Endothelial cell (in vitro differentiated cells): ENCODE measurements at regions not wholly inside any gene's neighbourhood (a gene's known extent, or its start where the extent isn't known, plus 50 kb on each side); places are given as distances from the start of the nearest gene placed in this dataset.
"Not testable (repeated sequence)": the region's sequence is repeated elsewhere in the genome, so short reads cannot be mapped to it uniquely, and the experiment has no call there.

Experiments
- DNase-seq: peaks from one replicate; pipeline ENCODE4 v3.0.0; 2021; ENCODE audit warnings: low spot score
- H3K27ac Mint-ChIP-seq: one replicate; pipeline ENCODE4 v1.8.0; 2021; ENCODE audit warnings: mixed read lengths, inconsistent platforms; ENCODE audit not compliant: unreplicated experiment
- H3K27me3 Mint-ChIP-seq: one replicate; pipeline ENCODE4 v1.8.0; 2021; ENCODE audit warnings: mild to moderate bottlenecking, moderate library complexity, mixed read lengths, inconsistent platforms; ENCODE audit not compliant: unreplicated experiment
- H3K36me3 Mint-ChIP-seq: one replicate; pipeline ENCODE4 v1.8.0; 2021; ENCODE audit warnings: mild to moderate bottlenecking, low read depth, mixed read lengths, inconsistent platforms; ENCODE audit not compliant: unreplicated experiment
- H3K4me1 Mint-ChIP-seq: one replicate; pipeline ENCODE4 v1.8.0; 2021; ENCODE audit warnings: mild to moderate bottlenecking, mixed read lengths, inconsistent platforms; ENCODE audit not compliant: unreplicated experiment
- H3K4me3 Mint-ChIP-seq: one replicate; pipeline ENCODE4 v1.8.0; 2021; ENCODE audit warnings: mild to moderate bottlenecking, mixed read lengths, inconsistent platforms; ENCODE audit not compliant: unreplicated experiment
- H3K9me3 Mint-ChIP-seq: one replicate; pipeline ENCODE4 v1.8.0; 2021; ENCODE audit warnings: mixed read lengths, inconsistent platforms; ENCODE audit not compliant: unreplicated experiment
- TF ChIP-seq, protein P1 (sequence below): fragments of 200-600 bp; sonication (generic); IDR thresholded peaks from one replicate; pipeline ENCODE4 v1.5.0; 2021; ENCODE audit warnings: antibody characterized with exemption; ENCODE audit not compliant: unreplicated experiment

DNA sequence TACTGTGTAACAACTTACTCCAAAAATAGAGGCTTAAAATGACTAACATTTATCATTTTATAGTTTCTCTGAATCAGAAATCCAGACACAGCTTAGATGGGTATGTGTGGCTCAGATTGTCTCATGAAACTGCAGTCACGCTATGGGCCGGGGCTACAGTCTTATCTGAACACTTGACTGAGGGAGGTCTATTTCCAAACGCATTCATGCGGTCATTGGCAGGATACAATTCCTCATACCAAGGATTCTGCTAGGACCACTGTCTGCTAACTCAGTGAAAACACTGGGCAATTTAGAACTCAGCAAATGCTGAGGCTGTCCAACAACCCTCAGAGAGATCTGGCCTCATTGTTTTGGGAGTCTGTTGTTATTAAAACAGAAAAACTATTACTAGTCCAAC is 178.6 kb downstream of the TBX15 start:
- no peak for DNase-seq
- Mint-ChIP-seq H3K9me3 (no peaks in the 10 kb centered on the region), H3K36me3 (no peaks in the 10 kb centered on the region), H3K27me3 (no peaks in the 10 kb centered on the region), H3K4me1 (peaks cover 8% of the 10 kb centered on the region), H3K27ac (no peak overlapping the region), H3K4me3 (no peak overlapping the region)
- TF ChIP-seq, protein P1, sequence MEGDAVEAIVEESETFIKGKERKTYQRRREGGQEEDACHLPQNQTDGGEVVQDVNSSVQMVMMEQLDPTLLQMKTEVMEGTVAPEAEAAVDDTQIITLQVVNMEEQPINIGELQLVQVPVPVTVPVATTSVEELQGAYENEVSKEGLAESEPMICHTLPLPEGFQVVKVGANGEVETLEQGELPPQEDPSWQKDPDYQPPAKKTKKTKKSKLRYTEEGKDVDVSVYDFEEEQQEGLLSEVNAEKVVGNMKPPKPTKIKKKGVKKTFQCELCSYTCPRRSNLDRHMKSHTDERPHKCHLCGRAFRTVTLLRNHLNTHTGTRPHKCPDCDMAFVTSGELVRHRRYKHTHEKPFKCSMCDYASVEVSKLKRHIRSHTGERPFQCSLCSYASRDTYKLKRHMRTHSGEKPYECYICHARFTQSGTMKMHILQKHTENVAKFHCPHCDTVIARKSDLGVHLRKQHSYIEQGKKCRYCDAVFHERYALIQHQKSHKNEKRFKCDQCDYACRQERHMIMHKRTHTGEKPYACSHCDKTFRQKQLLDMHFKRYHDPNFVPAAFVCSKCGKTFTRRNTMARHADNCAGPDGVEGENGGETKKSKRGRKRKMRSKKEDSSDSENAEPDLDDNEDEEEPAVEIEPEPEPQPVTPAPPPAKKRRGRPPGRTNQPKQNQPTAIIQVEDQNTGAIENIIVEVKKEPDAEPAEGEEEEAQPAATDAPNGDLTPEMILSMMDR = no peak

DNA sequence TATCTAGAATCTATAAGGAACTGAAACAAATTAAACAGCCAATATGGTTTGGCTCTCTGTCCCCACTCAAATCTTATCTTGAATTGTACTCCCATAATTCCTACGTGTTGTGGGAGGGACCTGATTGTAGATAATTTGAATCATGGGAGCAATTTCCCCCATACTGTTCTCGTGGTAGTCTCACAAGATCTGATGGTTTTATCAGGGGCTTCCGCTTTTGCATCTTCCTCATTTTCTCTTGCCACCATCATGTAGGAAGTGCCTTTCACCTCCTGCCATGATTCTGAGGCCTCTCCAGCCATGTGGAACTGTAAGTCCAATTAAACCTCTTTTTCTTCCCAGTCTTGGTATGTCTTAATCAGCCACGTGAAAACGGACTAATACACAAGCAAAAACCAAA is 185.0 kb downstream of the TBX15 start:
- not testable (repeated sequence) for H3K9me3 Mint-ChIP-seq, H3K4me1 Mint-ChIP-seq, H3K27me3 Mint-ChIP-seq, H3K4me3 Mint-ChIP-seq, H3K36me3 Mint-ChIP-seq, DNase-seq, H3K27ac Mint-ChIP-seq

DNA sequence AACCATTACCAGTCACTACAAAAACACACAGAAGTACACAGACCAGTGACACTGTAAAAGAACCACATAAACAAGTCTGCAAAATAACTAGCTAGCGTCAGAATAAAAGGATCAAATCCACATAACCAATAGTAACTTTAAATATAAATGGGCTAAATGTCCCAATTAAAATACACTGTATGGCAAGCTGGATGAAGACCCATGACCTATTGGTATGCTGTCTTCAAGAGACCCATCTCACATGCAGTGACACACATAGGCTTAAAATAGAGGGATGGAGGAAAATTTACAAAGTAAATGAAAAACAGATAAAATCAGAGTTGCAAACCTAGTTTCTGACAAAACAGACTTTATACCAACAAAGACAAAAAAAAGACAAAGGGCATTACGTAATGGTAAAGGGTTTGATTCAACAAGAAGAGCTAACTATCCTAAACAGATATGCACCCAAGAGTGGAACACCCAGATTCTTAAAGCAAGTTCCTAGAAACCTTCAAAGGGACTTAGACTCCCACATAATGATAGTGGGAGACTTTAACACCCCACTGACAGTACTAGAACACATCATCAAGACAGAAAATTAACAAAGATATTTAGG is 196.9 kb downstream of the TBX15 start:
- no peaks in the 10 kb centered on the region for H3K4me1 Mint-ChIP-seq
- H3K27ac Mint-ChIP-seq = no peak overlapping the region
- H3K4me3 Mint-ChIP-seq = no peak overlapping the region
- no peaks in the 10 kb centered on the region for H3K36me3 Mint-ChIP-seq
- TF ChIP-seq, protein P1 = no peak
- peaks cover 11% of the 10 kb centered on the region for H3K9me3 Mint-ChIP-seq
- DNase-seq = no peak
- H3K27me3 Mint-ChIP-seq = no peaks in the 10 kb centered on the region

DNA sequence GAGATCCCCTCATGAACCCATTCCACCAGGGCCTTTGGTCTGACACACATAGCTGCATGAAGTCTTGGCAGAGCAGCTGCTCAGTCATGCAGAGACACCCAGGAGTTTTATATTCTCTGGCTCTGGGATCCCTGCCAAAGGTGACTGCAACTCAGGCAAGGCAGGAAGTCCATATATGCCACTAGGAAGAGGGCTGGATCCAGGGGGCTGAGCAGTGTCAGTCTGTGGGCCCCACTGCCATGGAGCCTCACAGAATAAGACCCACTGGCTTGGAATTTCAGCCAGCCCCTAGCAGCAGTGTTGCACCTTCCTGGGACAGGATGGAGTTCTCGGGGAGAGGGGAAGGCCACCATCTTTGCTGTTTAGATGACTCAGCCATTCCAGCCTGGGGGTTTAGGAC is 199.7 kb downstream of the TBX15 start:
- peaks cover 13% of the 10 kb centered on the region for H3K4me1 Mint-ChIP-seq
- no peak for DNase-seq
- no peak overlapping the region for H3K4me3 Mint-ChIP-seq
- no peaks in the 10 kb centered on the region for H3K36me3 Mint-ChIP-seq
- no peak overlapping the region for H3K27ac Mint-ChIP-seq
- TF ChIP-seq, protein P1 = no peak
- H3K27me3 Mint-ChIP-seq = no peaks in the 10 kb centered on the region
- peaks cover 11% of the 10 kb centered on the region for H3K9me3 Mint-ChIP-seq

DNA sequence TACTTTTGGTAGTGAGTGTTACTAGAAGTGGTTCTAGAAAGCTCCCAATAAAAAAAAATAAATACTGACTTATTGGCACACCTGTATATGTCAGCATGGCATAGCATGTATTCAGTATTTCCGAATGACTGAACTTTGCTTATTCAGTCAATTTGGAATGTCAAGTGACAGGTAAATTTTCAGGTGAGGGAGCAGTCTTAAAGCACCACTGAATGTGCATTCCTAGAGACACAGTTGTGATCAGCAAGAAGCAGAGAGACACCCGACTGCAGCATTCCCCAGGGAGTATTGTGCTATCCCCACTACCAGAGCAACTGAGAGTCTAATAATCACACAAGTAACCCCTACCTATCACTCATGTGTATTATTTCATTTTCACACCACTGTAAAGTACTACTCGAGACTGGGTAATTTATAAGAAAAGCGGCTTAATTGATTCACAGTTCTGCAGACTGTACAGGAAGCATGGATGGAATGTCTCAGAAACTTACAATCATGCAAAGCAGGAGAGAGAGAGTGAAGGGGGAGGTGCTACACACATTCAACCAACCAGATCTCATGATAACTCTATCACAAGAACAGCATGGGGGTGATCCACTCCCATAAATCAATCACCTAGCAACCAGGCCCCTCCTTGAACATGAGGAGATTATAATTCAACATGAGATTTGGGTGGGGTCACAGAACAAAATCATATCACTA is 201.5 kb downstream of the TBX15 start:
- no peaks in the 10 kb centered on the region for H3K27me3 Mint-ChIP-seq
- H3K36me3 Mint-ChIP-seq = no peaks in the 10 kb centered on the region
- H3K9me3 Mint-ChIP-seq = peaks cover 11% of the 10 kb centered on the region
- H3K4me3 Mint-ChIP-seq = no peak overlapping the region
- H3K4me1 Mint-ChIP-seq = peaks cover 14% of the 10 kb centered on the region
- no peak overlapping the region for H3K27ac Mint-ChIP-seq
- TF ChIP-seq, protein P1 = no peak
- DNase-seq = no peak
